ENCODE measurements at regions not wholly inside any gene's neighbourhood (a gene's known extent, or its start where the extent isn't known, plus 50 kb on each side); places are given as distances from the start of the nearest gene placed in this dataset.

DNA sequence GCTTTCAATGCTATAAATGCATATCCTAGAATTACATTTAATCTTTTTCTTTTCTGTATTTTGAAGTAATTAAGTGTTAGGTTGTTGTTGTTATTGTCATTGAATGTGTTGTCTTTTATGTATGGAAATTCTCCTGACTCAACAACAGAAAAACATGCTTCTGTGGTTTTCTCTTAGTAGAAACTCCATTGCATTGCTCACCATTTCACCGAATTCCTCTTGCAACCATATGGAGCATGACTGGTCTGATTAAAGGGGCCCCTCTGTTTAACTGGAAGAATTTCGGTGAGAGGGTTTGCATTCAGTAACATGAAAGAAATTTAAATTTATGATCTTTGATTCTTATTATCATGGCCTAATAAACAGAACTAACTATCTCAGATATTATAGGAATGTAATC lies 454.3 kb upstream of the JARID2 start:
- no peak overlapping the region for H3K23ac ChIP-seq (ENCODE audit: insufficient read length, low read depth, low read length)
- Mint-ChIP-seq H3K27ac (no peak overlapping the region), H3K9me3 (peaks cover 0 to 4% of the 10 kb centered on the region in 2 experiments; a peak in 1 of 5 replicates), H3K4me3 (no peak overlapping the region), H3K36me3 (ENCODE audit: insufficient read depth in 1 of 3, low read depth in 3 of 3) (peaks cover 0 to 1% (median 1%) of the 10 kb centered on the region in 3 experiments; a peak in 1 of 7 replicates), H3K4me1 (peaks cover 44 to 53% of the 10 kb centered on the region in 2 experiments), H3K27me3 (ENCODE audit: low read depth) (no peaks in the 10 kb centered on the region)
- no peak overlapping the region for H2BK120ac ChIP-seq (ENCODE audit: low read depth, low read length, poor library complexity, severe bottlenecking)
- H3K4me1 ChIP-seq (ENCODE audit: insufficient read depth, low read length): peaks cover 8% of the 10 kb centered on the region; the same call in 1 of the 2 replicates
- H2AFZ ChIP-seq (ENCODE audit: low read length): no peak overlapping the region
- H3K27me3 ChIP-seq (ENCODE audit: insufficient read depth, low read length): no peaks in the 10 kb centered on the region
- H3K9ac ChIP-seq (ENCODE audit: extremely low read depth, insufficient read length, low read length): no peak overlapping the region
- no peak overlapping the region for H2BK20ac ChIP-seq (ENCODE audit: low read depth, low read length, poor library complexity, severe bottlenecking)
- no peaks in the 10 kb centered on the region; the same call in 1 of the 2 replicates for H3K79me2 ChIP-seq (ENCODE audit: insufficient read depth, low read length)
- no peak overlapping the region for H2AK5ac ChIP-seq (ENCODE audit: insufficient read length, low read length)
- TF ChIP-seq, protein P1, sequence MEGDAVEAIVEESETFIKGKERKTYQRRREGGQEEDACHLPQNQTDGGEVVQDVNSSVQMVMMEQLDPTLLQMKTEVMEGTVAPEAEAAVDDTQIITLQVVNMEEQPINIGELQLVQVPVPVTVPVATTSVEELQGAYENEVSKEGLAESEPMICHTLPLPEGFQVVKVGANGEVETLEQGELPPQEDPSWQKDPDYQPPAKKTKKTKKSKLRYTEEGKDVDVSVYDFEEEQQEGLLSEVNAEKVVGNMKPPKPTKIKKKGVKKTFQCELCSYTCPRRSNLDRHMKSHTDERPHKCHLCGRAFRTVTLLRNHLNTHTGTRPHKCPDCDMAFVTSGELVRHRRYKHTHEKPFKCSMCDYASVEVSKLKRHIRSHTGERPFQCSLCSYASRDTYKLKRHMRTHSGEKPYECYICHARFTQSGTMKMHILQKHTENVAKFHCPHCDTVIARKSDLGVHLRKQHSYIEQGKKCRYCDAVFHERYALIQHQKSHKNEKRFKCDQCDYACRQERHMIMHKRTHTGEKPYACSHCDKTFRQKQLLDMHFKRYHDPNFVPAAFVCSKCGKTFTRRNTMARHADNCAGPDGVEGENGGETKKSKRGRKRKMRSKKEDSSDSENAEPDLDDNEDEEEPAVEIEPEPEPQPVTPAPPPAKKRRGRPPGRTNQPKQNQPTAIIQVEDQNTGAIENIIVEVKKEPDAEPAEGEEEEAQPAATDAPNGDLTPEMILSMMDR (conservative IDR thresholded peaks at IDR 0.05): no peak
- no peak overlapping the region for H3K56ac ChIP-seq (ENCODE audit: insufficient read length, low read depth, low read length)
- no peaks in the 10 kb centered on the region for H4K20me1 ChIP-seq (ENCODE audit: control insufficient read depth, insufficient read depth, insufficient read length)
- H2BK12ac ChIP-seq (ENCODE audit: insufficient read length, low read depth, low read length): no peak overlapping the region
- H3K79me1 ChIP-seq (ENCODE audit: insufficient read depth, low read depth, low read length, poor library complexity, severe bottlenecking): no peaks in the 10 kb centered on the region
- WGBS (ENCODE audit: extremely low coverage, insufficient read length, low lambda C conversion rate): no CpG with 5 or more reads among the region's 2 CpGs
- DNase-seq: no peak
- no peak overlapping the region for H4K5ac ChIP-seq (ENCODE audit: insufficient read length, low read depth, low read length)
- H4K8ac ChIP-seq (replicated peaks; ENCODE audit: insufficient read length, low read depth, low read length): no peak overlapping the region
- H2BK5ac ChIP-seq (ENCODE audit: insufficient read length, low read length): no peak overlapping the region
- H4K91ac ChIP-seq (ENCODE audit: insufficient read length, low read depth, low read length): no peak overlapping the region
- H3K27ac ChIP-seq (ENCODE audit: insufficient read length, low read depth, low read length): no peak overlapping the region
- no peak overlapping the region for H3K4ac ChIP-seq (ENCODE audit: low read depth, low read length)
- no peak overlapping the region for H3K18ac ChIP-seq (ENCODE audit: insufficient read length, low read depth, low read length)
- no peak overlapping the region for H2BK15ac ChIP-seq (ENCODE audit: low read depth, low read length)
- no peak overlapping the region for H3K14ac ChIP-seq (ENCODE audit: insufficient read depth, low read length)
- H3K9me3 ChIP-seq (ENCODE audit: control insufficient read depth, low read depth, low read length): no peaks in the 10 kb centered on the region
- no peak overlapping the region for H3K4me2 ChIP-seq (ENCODE audit: insufficient read depth, insufficient read length, low read length)
- no peaks in the 10 kb centered on the region for H3K23me2 ChIP-seq (ENCODE audit: insufficient read length, low read depth, low read length, poor library complexity, severe bottlenecking)
- H3T11ph ChIP-seq (ENCODE audit: low read length): no peak overlapping the region
